ENCODE measurements at regions not wholly inside any gene's neighbourhood (a gene's known extent, or its start where the extent isn't known, plus 50 kb on each side); places are given as distances from the start of the nearest gene placed in this dataset.

- TF ChIP-seq POLR2AphosphoS5 (IDR thresholded peaks at IDR 0.05; ENCODE audit: low read depth, low read length) (no peak), TAF1 (IDR thresholded peaks at IDR 0.05; ENCODE audit: low read depth, low read length) (no peak), POLR2A (IDR thresholded peaks at IDR 0.05; ENCODE audit: low read depth, low read length) (no peak), POU2F2 (IDR thresholded peaks at IDR 0.05; ENCODE audit: low read depth, low read length) (no peak)
Measured at GRCh38 chr2:220192994-220193753, 565.7 kb downstream of the SLC4A3 start.
